ENCODE measurements at regions not wholly inside any gene's neighbourhood (a gene's known extent, or its start where the extent isn't known, plus 50 kb on each side); places are given as distances from the start of the nearest gene placed in this dataset.

DNA sequence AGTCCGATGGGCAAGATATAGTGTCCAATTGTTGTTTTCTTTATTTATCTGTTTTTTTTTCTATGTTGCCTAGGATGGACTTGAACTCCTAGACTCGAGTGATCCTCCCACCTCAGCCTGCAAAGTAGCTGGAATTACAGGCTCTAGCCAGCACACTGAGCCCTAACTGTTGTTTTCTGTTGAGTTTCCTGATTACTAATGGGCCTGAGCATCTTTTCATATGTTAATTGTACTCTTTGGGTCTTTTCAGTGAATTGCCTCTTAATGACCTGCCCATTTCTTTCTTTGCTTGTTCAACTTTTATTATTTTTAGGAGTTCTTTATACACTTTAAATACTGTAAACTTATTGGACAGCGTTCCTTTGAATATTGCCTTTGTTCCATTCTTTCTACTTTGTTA, 213.0 kb downstream of the HS3ST3B1 start:
- no peak for TF ChIP-seq YY1 (IDR thresholded peaks at IDR 0.05; ENCODE audit: low read depth)
- TF ChIP-seq CREB1 (IDR thresholded peaks at IDR 0.05; ENCODE audit: low read depth), result no peak
- TF ChIP-seq, protein P1, sequence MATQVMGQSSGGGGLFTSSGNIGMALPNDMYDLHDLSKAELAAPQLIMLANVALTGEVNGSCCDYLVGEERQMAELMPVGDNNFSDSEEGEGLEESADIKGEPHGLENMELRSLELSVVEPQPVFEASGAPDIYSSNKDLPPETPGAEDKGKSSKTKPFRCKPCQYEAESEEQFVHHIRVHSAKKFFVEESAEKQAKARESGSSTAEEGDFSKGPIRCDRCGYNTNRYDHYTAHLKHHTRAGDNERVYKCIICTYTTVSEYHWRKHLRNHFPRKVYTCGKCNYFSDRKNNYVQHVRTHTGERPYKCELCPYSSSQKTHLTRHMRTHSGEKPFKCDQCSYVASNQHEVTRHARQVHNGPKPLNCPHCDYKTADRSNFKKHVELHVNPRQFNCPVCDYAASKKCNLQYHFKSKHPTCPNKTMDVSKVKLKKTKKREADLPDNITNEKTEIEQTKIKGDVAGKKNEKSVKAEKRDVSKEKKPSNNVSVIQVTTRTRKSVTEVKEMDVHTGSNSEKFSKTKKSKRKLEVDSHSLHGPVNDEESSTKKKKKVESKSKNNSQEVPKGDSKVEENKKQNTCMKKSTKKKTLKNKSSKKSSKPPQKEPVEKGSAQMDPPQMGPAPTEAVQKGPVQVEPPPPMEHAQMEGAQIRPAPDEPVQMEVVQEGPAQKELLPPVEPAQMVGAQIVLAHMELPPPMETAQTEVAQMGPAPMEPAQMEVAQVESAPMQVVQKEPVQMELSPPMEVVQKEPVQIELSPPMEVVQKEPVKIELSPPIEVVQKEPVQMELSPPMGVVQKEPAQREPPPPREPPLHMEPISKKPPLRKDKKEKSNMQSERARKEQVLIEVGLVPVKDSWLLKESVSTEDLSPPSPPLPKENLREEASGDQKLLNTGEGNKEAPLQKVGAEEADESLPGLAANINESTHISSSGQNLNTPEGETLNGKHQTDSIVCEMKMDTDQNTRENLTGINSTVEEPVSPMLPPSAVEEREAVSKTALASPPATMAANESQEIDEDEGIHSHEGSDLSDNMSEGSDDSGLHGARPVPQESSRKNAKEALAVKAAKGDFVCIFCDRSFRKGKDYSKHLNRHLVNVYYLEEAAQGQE (IDR thresholded peaks at IDR 0.05; ENCODE audit: low read depth), result no peak
- TF ChIP-seq ZBTB7A (IDR thresholded peaks at IDR 0.05; ENCODE audit: low read depth), result no peak
- TF ChIP-seq MAX (IDR thresholded peaks at IDR 0.05), result no peak
- TF ChIP-seq EGR1 (IDR thresholded peaks at IDR 0.05), result no peak
- no peak for TF ChIP-seq RAD21 (IDR thresholded peaks at IDR 0.05; ENCODE audit: low read depth)
- no peak for TF ChIP-seq CEBPB (IDR thresholded peaks at IDR 0.05)
- TF ChIP-seq FOXM1 (IDR thresholded peaks at IDR 0.05; ENCODE audit: borderline replicate concordance, low read depth), result no peak
- TF ChIP-seq EP300 (IDR thresholded peaks at IDR 0.05; ENCODE audit: borderline replicate concordance), result no peak
- TF ChIP-seq TAF1 (IDR thresholded peaks at IDR 0.05; ENCODE audit: low read depth), result no peak
- no peak for TF ChIP-seq NFIC (IDR thresholded peaks at IDR 0.05)

Measured in Ishikawa (cell line).